ENCODE measurements at regions not wholly inside any gene's neighbourhood (a gene's known extent, or its start where the extent isn't known, plus 50 kb on each side); places are given as distances from the start of the nearest gene placed in this dataset.

- no peaks in the 10 kb centered on the region for H3K36me3 ChIP-seq (ENCODE audit: control insufficient read depth in 4 of 4, insufficient read depth in 3 of 4, low read depth in 1 of 4, low read length in 3 of 4)
- no peak overlapping the region for H3K4me3 ChIP-seq (ENCODE audit: low read depth in 1 of 3, low read length in 3 of 3)
- no peak overlapping the region for H3K27ac ChIP-seq (ENCODE audit: low read depth in 1 of 2, low read length in 2 of 2)
- H3K9ac ChIP-seq (ENCODE audit: low read depth in 1 of 2, low read length in 2 of 2), result no peak overlapping the region
- no peaks in the 10 kb centered on the region for H3K27me3 ChIP-seq (ENCODE audit: control insufficient read depth in 4 of 4, insufficient read depth in 4 of 4, low read length in 3 of 4)
- no peak for DNase-seq (ENCODE audit: low spot score)
- H3K9me3 ChIP-seq (ENCODE audit: control insufficient read depth in 4 of 4, low read length in 3 of 4), result no peaks in the 10 kb centered on the region
- no peaks in the 10 kb centered on the region for H3K4me1 ChIP-seq (ENCODE audit: control insufficient read depth in 4 of 4, insufficient read depth in 4 of 4, low read length in 3 of 4)
- no peak for TF ChIP-seq JUND (IDR thresholded peaks at IDR 0.05)
- TF ChIP-seq ZBTB33 (IDR thresholded peaks at IDR 0.05), result no peak
- TF ChIP-seq HNF4G (IDR thresholded peaks at IDR 0.05), result no peak
- no peak for TF ChIP-seq SP1 (IDR thresholded peaks at IDR 0.05)
- TF ChIP-seq YY1 (IDR thresholded peaks at IDR 0.05), result no peak
- TF ChIP-seq REST (IDR thresholded peaks at IDR 0.05), result no peak
- no peak for TF ChIP-seq GABPA (IDR thresholded peaks at IDR 0.05 in 1 of 2, conservative IDR thresholded peaks at IDR 0.05 in 1 of 2)
- no peak for TF ChIP-seq TAF1 (conservative IDR thresholded peaks at IDR 0.05)
- TF ChIP-seq RAD21 (IDR thresholded peaks at IDR 0.05), result no peak
- TF ChIP-seq FOXA1 (IDR thresholded peaks at IDR 0.05), result no peak
- TF ChIP-seq NR2F2 (IDR thresholded peaks at IDR 0.05), result no peak
- TF ChIP-seq HNF4A (conservative IDR thresholded peaks at IDR 0.05), result no peak
- TF ChIP-seq MAX (IDR thresholded peaks at IDR 0.05), result no peak
- no peak for TF ChIP-seq FOXA2 (IDR thresholded peaks at IDR 0.05)
- no peak for TF ChIP-seq RXRA (IDR thresholded peaks at IDR 0.05)
- TF ChIP-seq CTCF (IDR thresholded peaks at IDR 0.05; ENCODE audit: low read depth, low read length, missing input control), result no peak
- no peak for TF ChIP-seq EGR1 (IDR thresholded peaks at IDR 0.05; ENCODE audit: low read depth in 2 of 2)
- no peak for TF ChIP-seq ATF3 (IDR thresholded peaks at IDR 0.05)
- WGBS, result 64% methylated on average over 4 of the region's 4 CpGs
Measured at GRCh38 chr4:163003979-163004378, 162.7 kb downstream of the NAF1 start.

Measured in liver (tissue), 8 donors.